ENCODE measurements at regions not wholly inside any gene's neighbourhood (a gene's known extent, or its start where the extent isn't known, plus 50 kb on each side); places are given as distances from the start of the nearest gene placed in this dataset.

DNA sequence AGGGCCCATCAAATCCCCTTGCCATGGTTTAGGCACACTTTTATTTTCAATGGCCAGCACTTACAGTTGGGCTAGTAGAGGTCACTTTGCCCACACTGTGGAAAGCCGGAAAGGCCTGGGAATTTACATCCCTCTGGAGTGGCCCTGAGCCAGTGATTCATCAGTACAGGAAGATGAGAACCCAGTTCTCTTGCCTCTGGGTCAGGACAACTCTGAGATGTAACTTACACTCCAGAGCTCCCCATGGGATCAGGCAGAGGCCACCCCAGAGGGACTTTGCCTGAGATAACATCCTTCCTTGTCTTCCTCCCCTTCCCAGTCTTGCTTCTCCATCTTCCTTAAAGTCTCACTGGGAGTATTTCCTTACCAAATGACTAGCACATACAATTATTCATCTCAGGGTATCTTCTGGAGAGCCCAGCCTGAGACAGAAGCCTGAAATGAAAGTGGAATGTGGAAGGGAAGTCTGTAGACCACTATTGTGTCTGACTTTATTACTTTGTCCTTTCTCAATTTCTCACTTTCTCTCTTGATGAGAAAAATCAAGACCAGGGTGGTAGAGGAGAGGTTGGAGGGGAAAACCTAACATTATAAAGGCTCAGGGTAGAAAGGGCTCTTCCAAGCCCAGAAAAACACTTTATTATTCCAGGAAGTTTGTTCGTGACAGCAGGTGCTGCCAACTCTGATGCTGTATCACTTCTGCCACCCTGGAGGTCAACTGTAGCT, 220.8 kb downstream of the ZNF621 start:
- H3K9me3 ChIP-seq, result no peaks in the 10 kb centered on the region
- intact Hi-C loops (cut with DNase I), result no loop called here
- TF ChIP-seq, protein P1, sequence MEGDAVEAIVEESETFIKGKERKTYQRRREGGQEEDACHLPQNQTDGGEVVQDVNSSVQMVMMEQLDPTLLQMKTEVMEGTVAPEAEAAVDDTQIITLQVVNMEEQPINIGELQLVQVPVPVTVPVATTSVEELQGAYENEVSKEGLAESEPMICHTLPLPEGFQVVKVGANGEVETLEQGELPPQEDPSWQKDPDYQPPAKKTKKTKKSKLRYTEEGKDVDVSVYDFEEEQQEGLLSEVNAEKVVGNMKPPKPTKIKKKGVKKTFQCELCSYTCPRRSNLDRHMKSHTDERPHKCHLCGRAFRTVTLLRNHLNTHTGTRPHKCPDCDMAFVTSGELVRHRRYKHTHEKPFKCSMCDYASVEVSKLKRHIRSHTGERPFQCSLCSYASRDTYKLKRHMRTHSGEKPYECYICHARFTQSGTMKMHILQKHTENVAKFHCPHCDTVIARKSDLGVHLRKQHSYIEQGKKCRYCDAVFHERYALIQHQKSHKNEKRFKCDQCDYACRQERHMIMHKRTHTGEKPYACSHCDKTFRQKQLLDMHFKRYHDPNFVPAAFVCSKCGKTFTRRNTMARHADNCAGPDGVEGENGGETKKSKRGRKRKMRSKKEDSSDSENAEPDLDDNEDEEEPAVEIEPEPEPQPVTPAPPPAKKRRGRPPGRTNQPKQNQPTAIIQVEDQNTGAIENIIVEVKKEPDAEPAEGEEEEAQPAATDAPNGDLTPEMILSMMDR (IDR thresholded peaks at IDR 0.05), result no peak
- no peak overlapping the region for H3K27ac ChIP-seq
- H3K4me3 ChIP-seq, result no peak overlapping the region
- no peaks in the 10 kb centered on the region for H3K4me1 ChIP-seq
- no peak for DNase-seq
- ATAC-seq, result no peak
- H3K36me3 ChIP-seq, result no peaks in the 10 kb centered on the region
- no peaks in the 10 kb centered on the region for H3K27me3 ChIP-seq

DNA sequence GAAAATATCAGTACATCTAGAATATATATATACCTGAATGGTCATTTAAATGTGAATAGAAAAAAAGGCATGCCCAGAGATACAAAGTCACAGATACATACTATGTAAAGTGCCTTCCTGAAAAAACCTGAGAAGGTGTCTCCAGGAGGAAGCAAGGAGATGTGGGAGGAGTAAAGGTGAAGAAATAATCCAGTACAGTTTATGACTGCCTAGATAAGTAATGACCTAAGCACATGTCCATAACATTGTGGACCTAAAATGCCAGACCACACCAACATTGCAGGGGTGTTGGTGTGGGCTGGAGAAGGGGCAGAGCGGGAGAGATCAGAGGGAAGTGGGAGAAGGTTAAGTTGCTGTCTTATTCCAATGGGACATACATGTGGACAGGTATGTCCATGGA, 226.9 kb downstream of the ZNF621 start:
- DNase-seq (no peak), ATAC-seq (no peak)
- H3K4me1 ChIP-seq, result no peaks in the 10 kb centered on the region
- intact Hi-C loops (cut with DNase I), result no loop called here
- H3K36me3 ChIP-seq, result no peaks in the 10 kb centered on the region
- no peaks in the 10 kb centered on the region for H3K27me3 ChIP-seq
- H3K4me3 ChIP-seq, result no peak overlapping the region
- TF ChIP-seq, protein P1 (IDR thresholded peaks at IDR 0.05), result no peak
- no peak overlapping the region for H3K27ac ChIP-seq
- no peaks in the 10 kb centered on the region for H3K9me3 ChIP-seq

DNA sequence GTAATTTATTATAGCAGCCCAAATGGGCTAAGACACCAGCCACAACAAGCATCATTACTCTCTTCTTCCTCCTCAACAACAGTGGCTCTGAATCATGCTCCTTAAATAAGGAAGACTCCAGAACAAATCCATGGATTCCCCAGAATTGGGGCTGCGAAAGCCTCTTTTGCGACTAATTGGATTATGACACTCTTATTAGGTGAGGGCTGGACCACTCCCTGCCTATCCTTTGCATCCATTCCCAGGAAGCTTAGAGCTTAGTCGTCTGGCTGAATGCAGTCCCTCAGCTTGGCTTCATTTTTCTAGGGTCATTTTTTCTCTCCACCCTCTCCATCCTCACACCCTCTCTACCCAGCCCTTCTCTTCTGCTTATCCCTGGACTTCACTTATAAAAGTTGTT, 227.7 kb downstream of the ZNF621 start:
- TF ChIP-seq, protein P1 (IDR thresholded peaks at IDR 0.05), result no peak
- Histone ChIP-seq H3K4me1 (no peaks in the 10 kb centered on the region), H3K36me3 (no peaks in the 10 kb centered on the region), H3K27me3 (no peaks in the 10 kb centered on the region), H3K27ac (no peak overlapping the region), H3K9me3 (no peaks in the 10 kb centered on the region), H3K4me3 (no peak overlapping the region)
- no peak for DNase-seq
- intact Hi-C loops (cut with DNase I), result no loop called here
- no peak for ATAC-seq

DNA sequence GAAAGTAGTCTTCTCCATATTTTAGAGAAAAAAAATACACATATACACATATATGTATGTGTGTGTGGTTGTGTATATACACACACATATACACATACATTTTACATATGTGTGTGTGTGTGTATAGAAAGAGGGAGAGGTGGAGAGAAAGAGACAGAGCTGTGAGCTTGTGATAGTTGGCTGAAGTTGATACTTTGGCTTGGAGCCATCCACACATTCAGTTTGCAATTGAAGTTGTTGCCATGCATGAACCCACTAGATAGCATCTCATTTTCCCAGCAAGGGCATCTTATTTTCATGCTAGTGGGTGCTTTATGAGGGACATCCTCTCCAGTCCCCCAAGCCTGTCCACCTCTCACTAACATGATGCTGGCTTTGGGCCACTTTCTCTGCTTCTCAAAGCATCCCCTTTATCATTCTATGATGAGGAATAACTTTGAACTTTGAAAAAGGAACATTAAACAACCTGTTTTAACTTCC, 228.6 kb downstream of the ZNF621 start:
- intact Hi-C loops (cut with DNase I), result no loop called here

DNA sequence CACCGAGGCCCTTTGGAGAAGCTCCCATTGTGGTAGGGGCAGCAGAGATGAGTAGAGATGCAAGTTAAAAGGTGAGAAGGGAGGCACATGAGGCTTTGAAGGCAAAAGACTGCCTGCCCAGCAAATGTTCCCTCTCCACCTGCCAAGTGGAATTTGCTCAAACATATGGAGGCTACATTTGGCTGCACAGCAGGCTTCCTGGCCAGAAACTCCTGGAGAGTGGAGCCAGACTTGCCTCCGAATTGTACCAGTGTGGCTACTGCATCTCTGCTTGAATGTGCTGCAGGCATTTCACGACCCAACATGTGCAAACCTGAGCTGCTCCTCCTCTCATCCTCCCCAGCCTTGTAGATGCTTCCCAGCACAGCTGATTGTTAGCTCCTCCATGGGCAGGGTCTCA, 229.2 kb downstream of the ZNF621 start:
- Histone ChIP-seq H3K9me3 (no peaks in the 10 kb centered on the region), H3K27me3 (no peaks in the 10 kb centered on the region), H3K36me3 (no peaks in the 10 kb centered on the region), H3K4me1 (no peaks in the 10 kb centered on the region), H3K4me3 (no peak overlapping the region), H3K27ac (no peak overlapping the region)
- ATAC-seq, result no peak
- intact Hi-C loops (cut with DNase I), result no loop called here
- DNase-seq, result no peak
- TF ChIP-seq, protein P1 (IDR thresholded peaks at IDR 0.05), result no peak

More for the DNA sequence above, 228.6 kb downstream of the ZNF621 start:
- no peak overlapping the region for H3K4me3 ChIP-seq
- no peaks in the 10 kb centered on the region for H3K36me3 ChIP-seq
- no peaks in the 10 kb centered on the region for H3K9me3 ChIP-seq
- TF ChIP-seq, protein P1 (IDR thresholded peaks at IDR 0.05), result no peak
- H3K27ac ChIP-seq, result no peak overlapping the region
- no peaks in the 10 kb centered on the region for H3K4me1 ChIP-seq
- no peak for DNase-seq
- ATAC-seq, result no peak
- no peaks in the 10 kb centered on the region for H3K27me3 ChIP-seq

Data from left lung (tissue), 4 donors.